ENCODE measurements at regions not wholly inside any gene's neighbourhood (a gene's known extent, or its start where the extent isn't known, plus 50 kb on each side); places are given as distances from the start of the nearest gene placed in this dataset.

DNA sequence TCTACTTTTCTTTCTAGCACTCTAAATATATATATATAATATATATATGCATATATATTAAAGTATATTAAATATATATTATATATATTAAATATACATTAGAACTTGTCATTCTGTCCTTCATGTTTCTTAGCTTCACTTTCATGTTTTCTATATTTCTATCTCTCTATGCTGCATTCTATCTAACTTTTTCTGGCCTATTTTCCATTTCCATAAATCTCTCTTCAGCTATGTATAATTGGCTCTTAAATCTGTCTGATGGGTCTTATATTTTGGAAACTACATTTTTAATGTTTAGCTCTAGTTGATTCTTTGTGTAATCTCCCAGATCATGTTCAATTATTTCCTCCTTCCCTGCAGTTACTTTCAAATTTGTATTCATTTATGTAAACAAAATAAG is 72.2 kb downstream of the MTNR1B start:
- TF ChIP-seq EP300 (IDR thresholded peaks at IDR 0.05) (no peak), POLR2AphosphoS5 (IDR thresholded peaks at IDR 0.05) (no peak)

All from gastroesophageal sphincter (tissue), 2 donors.